ENCODE measurements at regions not wholly inside any gene's neighbourhood (a gene's known extent, or its start where the extent isn't known, plus 50 kb on each side); places are given as distances from the start of the nearest gene placed in this dataset.
"Not testable (repeated sequence)": the region's sequence is repeated elsewhere in the genome, so short reads cannot be mapped to it uniquely, and the experiment has no call there.

GRCh38 chr5:120949596-120949995 is 485.5 kb downstream of the PRR16 start:
- not testable (repeated sequence) for H3K27ac ChIP-seq (ENCODE audit: insufficient read depth, low read length, poor library complexity, severe bottlenecking); H3K27me3 Mint-ChIP-seq; H3K27me3 ChIP-seq (ENCODE audit: control insufficient read depth, insufficient read depth, low read length); H3K36me3 Mint-ChIP-seq; H3K4me1 ChIP-seq (ENCODE audit: control insufficient read depth, insufficient read depth, low read length, poor library complexity, severe bottlenecking); H3K4me3 Mint-ChIP-seq; DNase-seq; H3K9me3 ChIP-seq (ENCODE audit: control insufficient read depth in 2 of 2, low read length in 2 of 2); H3K4me3 ChIP-seq (ENCODE audit: low read depth, low read length); H3K36me3 ChIP-seq (ENCODE audit: control insufficient read depth, insufficient read depth, low read length); H3K27ac Mint-ChIP-seq; ATAC-seq (ENCODE audit: low read depth in 2 of 2); H3K4me1 Mint-ChIP-seq
- peaks cover 0 to 13% (median 6%) of the 10 kb centered on the region in 7 donors for H3K9me3 Mint-ChIP-seq

DNA sequence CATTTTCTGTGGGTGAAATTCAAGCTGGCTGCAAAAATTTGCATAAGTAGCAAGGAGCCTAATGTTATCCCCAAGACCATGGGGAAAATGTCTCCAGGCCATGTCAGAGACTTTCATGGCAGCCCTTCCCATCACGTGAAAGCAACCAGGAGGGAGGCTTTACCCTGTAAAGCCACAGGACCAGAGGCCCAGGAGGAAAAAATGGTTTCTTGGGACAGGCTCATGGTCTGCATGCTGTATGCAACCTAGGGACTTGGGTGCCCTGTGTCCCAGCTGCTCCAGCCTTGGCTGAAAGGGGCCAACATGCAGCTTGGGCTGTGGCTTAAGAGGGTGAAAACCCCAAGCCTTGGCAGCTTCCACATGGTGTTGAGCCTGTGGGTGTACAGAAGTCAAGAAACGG is 489.3 kb downstream of the PRR16 start:
- H3K27me3 Mint-ChIP-seq = not testable (repeated sequence)

GRCh38 chr5:120954255-120954654 is 490.2 kb downstream of the PRR16 start:
- no peaks in the 10 kb centered on the region for H3K27me3 ChIP-seq (ENCODE audit: control insufficient read depth, insufficient read depth, low read length)
- H3K27ac ChIP-seq (ENCODE audit: insufficient read depth, low read length, poor library complexity, severe bottlenecking) = no peak overlapping the region
- no peak overlapping the region for H3K4me3 Mint-ChIP-seq
- no peaks in the 10 kb centered on the region for H3K36me3 Mint-ChIP-seq
- no peak overlapping the region for H3K4me3 ChIP-seq (ENCODE audit: low read depth, low read length)
- peaks cover 2 to 35% (median 10%) of the 10 kb centered on the region in 7 donors for H3K9me3 Mint-ChIP-seq
- H3K27ac Mint-ChIP-seq = no peak overlapping the region
- no peaks in the 10 kb centered on the region for H3K4me1 Mint-ChIP-seq
- ATAC-seq (ENCODE audit: low read depth in 2 of 2) (no peak), DNase-seq (no peak)
- H3K4me1 ChIP-seq (ENCODE audit: control insufficient read depth, insufficient read depth, low read length, poor library complexity, severe bottlenecking) = no peaks in the 10 kb centered on the region
- no peaks in the 10 kb centered on the region for H3K36me3 ChIP-seq (ENCODE audit: control insufficient read depth, insufficient read depth, low read length)
- peaks cover 0 to 4% of the 10 kb centered on the region in 2 experiments for H3K9me3 ChIP-seq (ENCODE audit: control insufficient read depth in 2 of 2, low read length in 2 of 2)
- H3K27me3 Mint-ChIP-seq = no peaks in the 10 kb centered on the region

More for the DNA sequence above, 489.3 kb downstream of the PRR16 start:
- H3K9me3 ChIP-seq (ENCODE audit: control insufficient read depth in 2 of 2, low read length in 2 of 2); H3K4me3 Mint-ChIP-seq; ATAC-seq (ENCODE audit: low read depth in 2 of 2); DNase-seq; H3K4me1 Mint-ChIP-seq; H3K4me1 ChIP-seq (ENCODE audit: control insufficient read depth, insufficient read depth, low read length, poor library complexity, severe bottlenecking); H3K27me3 ChIP-seq (ENCODE audit: control insufficient read depth, insufficient read depth, low read length); H3K36me3 Mint-ChIP-seq; H3K4me3 ChIP-seq (ENCODE audit: low read depth, low read length); H3K27ac Mint-ChIP-seq; H3K27ac ChIP-seq (ENCODE audit: insufficient read depth, low read length, poor library complexity, severe bottlenecking); H3K36me3 ChIP-seq (ENCODE audit: control insufficient read depth, insufficient read depth, low read length): not testable (repeated sequence)
- peaks cover under 1 to 28% (median 6%) of the 10 kb centered on the region in 7 donors for H3K9me3 Mint-ChIP-seq

GRCh38 chr5:120955795-120956194 is 491.7 kb downstream of the PRR16 start:
- Mint-ChIP-seq H3K4me3 (no peak overlapping the region), H3K9me3 (peaks cover 2 to 37% (median 10%) of the 10 kb centered on the region in 7 donors), H3K27me3 (no peaks in the 10 kb centered on the region), H3K36me3 (no peaks in the 10 kb centered on the region), H3K27ac (no peak overlapping the region), H3K4me1 (no peaks in the 10 kb centered on the region)
- Histone ChIP-seq H3K36me3 (ENCODE audit: control insufficient read depth, insufficient read depth, low read length) (no peaks in the 10 kb centered on the region), H3K9me3 (ENCODE audit: control insufficient read depth in 2 of 2, low read length in 2 of 2) (peaks cover 2 to 4% of the 10 kb centered on the region in 2 experiments), H3K27me3 (ENCODE audit: control insufficient read depth, insufficient read depth, low read length) (no peaks in the 10 kb centered on the region), H3K27ac (ENCODE audit: insufficient read depth, low read length, poor library complexity, severe bottlenecking) (no peak overlapping the region), H3K4me3 (ENCODE audit: low read depth, low read length) (no peak overlapping the region), H3K4me1 (ENCODE audit: control insufficient read depth, insufficient read depth, low read length, poor library complexity, severe bottlenecking) (no peaks in the 10 kb centered on the region)
- ATAC-seq (ENCODE audit: low read depth in 2 of 2) = no peak
- no peak for DNase-seq

DNA sequence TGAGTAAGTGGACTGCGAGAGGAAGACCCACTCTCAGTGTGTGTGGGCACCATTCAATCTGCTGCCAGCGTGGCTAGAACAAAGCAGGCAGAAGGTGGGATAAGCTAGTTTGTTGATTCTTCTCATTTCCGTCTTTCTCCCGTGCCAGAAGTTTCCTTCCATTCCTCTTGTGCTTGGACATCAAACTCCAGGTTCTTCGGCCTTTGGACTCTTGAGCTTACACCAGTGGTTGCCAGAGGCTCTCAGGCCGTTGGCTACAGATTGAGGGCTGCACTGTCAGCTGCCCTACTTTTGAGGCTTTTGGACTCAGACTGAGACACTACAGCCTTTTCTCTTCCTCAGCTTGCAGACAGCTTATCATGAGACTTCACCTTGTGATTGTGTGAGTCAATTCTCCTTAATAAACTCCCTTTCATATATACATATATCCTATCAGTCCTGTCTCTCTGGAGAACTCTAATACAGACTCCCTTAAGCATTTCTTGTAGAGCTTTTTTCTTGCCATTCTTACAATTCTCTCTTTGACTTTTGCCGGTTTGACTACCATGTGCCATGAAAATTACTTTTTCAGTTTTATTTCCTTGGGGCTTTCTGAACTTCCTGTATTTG is 494.9 kb downstream of the PRR16 start:
- peaks cover 1 to 27% (median 7%) of the 10 kb centered on the region in 7 donors for H3K9me3 Mint-ChIP-seq

GRCh38 chr5:120960510-120960909 is 496.4 kb downstream of the PRR16 start:
- H3K4me1 Mint-ChIP-seq = no peaks in the 10 kb centered on the region
- no peaks in the 10 kb centered on the region for H3K27me3 Mint-ChIP-seq
- DNase-seq (no peak), ATAC-seq (ENCODE audit: low read depth in 2 of 2) (no peak)
- Histone ChIP-seq H3K27me3 (ENCODE audit: control insufficient read depth, insufficient read depth, low read length) (no peaks in the 10 kb centered on the region), H3K27ac (ENCODE audit: insufficient read depth, low read length, poor library complexity, severe bottlenecking) (no peak overlapping the region), H3K36me3 (ENCODE audit: control insufficient read depth, insufficient read depth, low read length) (no peaks in the 10 kb centered on the region), H3K4me3 (ENCODE audit: low read depth, low read length) (no peak overlapping the region), H3K4me1 (ENCODE audit: control insufficient read depth, insufficient read depth, low read length, poor library complexity, severe bottlenecking) (no peaks in the 10 kb centered on the region), H3K9me3 (ENCODE audit: control insufficient read depth in 2 of 2, low read length in 2 of 2) (peaks cover 0 to 2% of the 10 kb centered on the region in 2 experiments)
- no peak overlapping the region for H3K27ac Mint-ChIP-seq
- H3K36me3 Mint-ChIP-seq = no peaks in the 10 kb centered on the region
- peaks cover 2 to 26% (median 6%) of the 10 kb centered on the region in 7 donors for H3K9me3 Mint-ChIP-seq
- no peak overlapping the region for H3K4me3 Mint-ChIP-seq

More for the DNA sequence above, 494.9 kb downstream of the PRR16 start:
- H3K27ac Mint-ChIP-seq = no peak overlapping the region
- no peaks in the 10 kb centered on the region for H3K36me3 Mint-ChIP-seq
- H3K4me1 Mint-ChIP-seq = no peaks in the 10 kb centered on the region
- no peaks in the 10 kb centered on the region for H3K27me3 ChIP-seq (ENCODE audit: control insufficient read depth, insufficient read depth, low read length)
- H3K4me1 ChIP-seq (ENCODE audit: control insufficient read depth, insufficient read depth, low read length, poor library complexity, severe bottlenecking) = no peaks in the 10 kb centered on the region
- no peaks in the 10 kb centered on the region for H3K36me3 ChIP-seq (ENCODE audit: control insufficient read depth, insufficient read depth, low read length)
- no peak overlapping the region for H3K27ac ChIP-seq (ENCODE audit: insufficient read depth, low read length, poor library complexity, severe bottlenecking)
- no peak overlapping the region for H3K4me3 Mint-ChIP-seq
- H3K27me3 Mint-ChIP-seq = no peaks in the 10 kb centered on the region
- no peak overlapping the region for H3K4me3 ChIP-seq (ENCODE audit: low read depth, low read length)
- ATAC-seq (ENCODE audit: low read depth in 2 of 2) (no peak), DNase-seq (no peak)
- peaks cover 0 to 2% of the 10 kb centered on the region in 2 experiments for H3K9me3 ChIP-seq (ENCODE audit: control insufficient read depth in 2 of 2, low read length in 2 of 2)

GRCh38 chr5:120967366-120967765 is 503.3 kb downstream of the PRR16 start:
- no peak overlapping the region for H3K4me3 ChIP-seq (ENCODE audit: low read depth, low read length)
- H3K27me3 Mint-ChIP-seq = no peaks in the 10 kb centered on the region
- H3K4me1 ChIP-seq (ENCODE audit: control insufficient read depth, insufficient read depth, low read length, poor library complexity, severe bottlenecking) = no peaks in the 10 kb centered on the region
- no peaks in the 10 kb centered on the region for H3K36me3 Mint-ChIP-seq
- no peak for ATAC-seq (ENCODE audit: low read depth in 2 of 2)
- no peak overlapping the region for H3K4me3 Mint-ChIP-seq
- no peaks in the 10 kb centered on the region for H3K36me3 ChIP-seq (ENCODE audit: control insufficient read depth, insufficient read depth, low read length)
- H3K9me3 Mint-ChIP-seq = peaks cover 0 to 11% (median 3%) of the 10 kb centered on the region in 7 donors
- no peaks in the 10 kb centered on the region for H3K9me3 ChIP-seq (ENCODE audit: control insufficient read depth in 2 of 2, low read length in 2 of 2)
- H3K4me1 Mint-ChIP-seq = no peaks in the 10 kb centered on the region
- no peak overlapping the region for H3K27ac Mint-ChIP-seq
- no peak overlapping the region for H3K27ac ChIP-seq (ENCODE audit: insufficient read depth, low read length, poor library complexity, severe bottlenecking)
- no peaks in the 10 kb centered on the region for H3K27me3 ChIP-seq (ENCODE audit: control insufficient read depth, insufficient read depth, low read length)
- no peak for DNase-seq

GRCh38 chr5:120974690-120975089 is 510.6 kb downstream of the PRR16 start:
- Mint-ChIP-seq H3K36me3 (no peaks in the 10 kb centered on the region), H3K9me3 (peaks cover 2 to 11% (median 4%) of the 10 kb centered on the region in 7 donors), H3K4me1 (no peaks in the 10 kb centered on the region), H3K27me3 (no peaks in the 10 kb centered on the region), H3K4me3 (no peak overlapping the region), H3K27ac (no peak overlapping the region)
- ATAC-seq (ENCODE audit: low read depth in 2 of 2) = no peak
- Histone ChIP-seq H3K27ac (ENCODE audit: insufficient read depth, low read length, poor library complexity, severe bottlenecking) (no peak overlapping the region), H3K36me3 (ENCODE audit: control insufficient read depth, insufficient read depth, low read length) (no peaks in the 10 kb centered on the region), H3K4me3 (ENCODE audit: low read depth, low read length) (no peak overlapping the region), H3K27me3 (ENCODE audit: control insufficient read depth, insufficient read depth, low read length) (no peaks in the 10 kb centered on the region), H3K4me1 (ENCODE audit: control insufficient read depth, insufficient read depth, low read length, poor library complexity, severe bottlenecking) (no peaks in the 10 kb centered on the region), H3K9me3 (ENCODE audit: control insufficient read depth in 2 of 2, low read length in 2 of 2) (no peaks in the 10 kb centered on the region)
- no peak for DNase-seq
